ENCODE measurements at regions not wholly inside any gene's neighbourhood (a gene's known extent, or its start where the extent isn't known, plus 50 kb on each side); places are given as distances from the start of the nearest gene placed in this dataset.
"Not testable (repeated sequence)": the region's sequence is repeated elsewhere in the genome, so short reads cannot be mapped to it uniquely, and the experiment has no call there.

DNA sequence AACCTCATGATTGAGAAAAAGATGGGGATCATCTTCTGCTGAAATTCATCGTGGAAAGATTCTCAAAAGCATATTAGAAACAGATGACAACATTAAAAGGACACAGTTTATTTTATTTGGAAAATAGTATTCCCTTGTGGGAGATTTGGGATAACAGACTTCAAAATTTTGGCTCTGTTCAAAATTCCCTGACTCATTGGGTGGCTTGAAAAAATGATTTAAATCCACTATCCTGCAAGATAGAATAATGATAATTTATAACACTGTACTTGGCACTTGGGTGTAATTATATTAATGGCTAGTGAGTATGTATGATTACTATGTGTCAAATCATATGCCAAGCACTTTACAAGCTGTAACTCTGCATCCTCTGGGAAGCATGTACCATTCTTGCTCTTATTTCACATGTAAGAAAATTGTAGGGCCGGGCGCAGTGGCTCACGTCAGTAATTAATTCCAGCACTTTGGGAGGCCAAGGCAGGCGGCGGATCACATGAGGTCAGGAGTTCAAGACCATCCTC lies 128.8 kb downstream of the LMNTD1 start:
- DNase-seq, result no peak

DNA sequence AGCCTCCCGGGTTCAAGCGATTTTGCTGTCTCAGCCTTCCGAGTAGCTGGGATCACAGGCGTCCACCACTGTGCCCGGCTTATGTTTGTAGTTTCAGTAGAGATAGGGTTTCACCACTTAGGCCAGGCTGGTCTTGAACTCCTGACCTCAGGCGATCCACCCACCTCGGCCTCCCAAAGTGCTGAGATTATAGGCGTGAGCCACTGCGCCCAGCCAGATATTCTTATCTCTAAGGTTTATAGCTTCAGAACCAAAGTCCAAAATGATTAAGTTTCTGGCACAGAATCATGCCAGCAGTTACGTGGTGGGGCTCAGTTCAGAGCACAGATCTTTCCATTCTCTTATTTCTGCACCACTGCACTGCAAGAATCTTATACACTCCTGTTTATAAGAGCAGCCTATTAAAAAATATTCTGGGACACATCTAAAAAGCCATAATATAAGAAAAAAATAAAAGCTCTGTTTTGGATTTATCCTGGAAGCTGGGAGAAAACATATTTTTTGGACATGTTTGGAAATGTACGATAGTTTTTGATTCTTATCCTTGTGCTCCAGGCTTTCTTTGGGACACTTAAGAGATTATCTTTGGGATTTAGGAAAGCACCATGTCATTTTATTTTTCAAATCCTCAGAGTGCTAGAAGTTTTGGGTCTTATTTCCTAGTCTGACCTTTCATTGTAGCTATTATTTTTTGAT lies 129.6 kb downstream of the LMNTD1 start:
- DNase-seq, result no peak

DNA sequence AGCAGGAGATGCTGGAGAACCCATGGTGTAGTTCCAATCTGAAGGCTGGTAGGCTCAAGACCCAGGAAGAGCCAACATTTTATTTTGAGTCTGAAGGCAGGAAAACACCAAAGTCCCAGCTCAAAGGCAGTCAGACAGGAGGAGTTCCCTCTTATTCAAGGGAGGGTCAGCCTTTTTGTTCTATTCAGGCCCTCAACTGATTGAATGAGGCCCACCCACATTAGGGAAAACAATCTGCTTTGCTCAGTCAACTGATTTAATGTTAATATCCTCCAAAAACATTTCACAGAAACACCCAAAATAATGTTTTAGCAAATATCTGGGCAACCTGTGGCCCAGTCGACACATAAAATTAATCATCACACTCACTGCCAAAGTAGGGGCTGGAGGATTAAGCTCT lies 130.8 kb downstream of the LMNTD1 start:
- DNase-seq, result no peak

DNA sequence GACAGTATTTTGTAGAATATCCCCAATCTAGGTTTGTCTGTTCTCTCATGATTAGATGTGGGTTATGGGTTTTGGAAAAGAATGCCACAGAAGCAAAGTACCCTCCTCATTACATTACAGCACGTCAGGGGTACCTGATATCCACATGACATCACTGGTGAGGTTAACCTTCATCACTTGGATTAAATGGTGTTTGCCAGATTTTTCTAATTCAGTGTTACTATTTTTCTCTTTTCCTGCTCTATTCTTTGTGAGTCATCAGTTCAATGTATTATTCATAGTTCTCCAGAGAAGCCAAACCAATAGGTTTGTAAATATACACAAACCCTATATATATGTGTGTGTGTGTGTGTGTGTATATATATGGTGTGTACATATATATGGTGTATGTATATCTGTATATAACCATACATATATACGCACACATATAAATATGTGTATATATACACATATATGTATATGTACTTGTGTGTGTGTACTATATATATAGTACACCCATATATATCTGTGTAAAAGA lies 131.4 kb downstream of the LMNTD1 start:
- DNase-seq, result no peak

DNA sequence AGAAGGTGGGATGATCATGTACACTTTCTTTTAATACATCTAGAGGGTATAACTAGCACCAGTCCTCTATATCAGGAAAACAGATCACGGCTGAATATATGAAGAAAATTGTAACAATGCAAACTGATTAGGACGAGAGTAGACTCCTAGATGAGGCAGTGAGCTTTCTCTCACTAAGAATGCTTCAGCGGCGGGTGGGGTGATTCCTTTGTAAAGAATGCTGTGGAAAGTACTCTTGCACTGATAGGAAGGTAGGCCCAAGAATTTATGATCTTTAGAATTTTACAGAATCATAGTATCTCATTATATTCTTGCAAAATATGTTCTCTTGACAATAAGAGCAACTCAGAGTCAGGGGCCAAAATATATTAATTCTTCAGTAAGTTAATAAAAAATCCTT lies 133.0 kb downstream of the LMNTD1 start:
- DNase-seq, result no peak

DNA sequence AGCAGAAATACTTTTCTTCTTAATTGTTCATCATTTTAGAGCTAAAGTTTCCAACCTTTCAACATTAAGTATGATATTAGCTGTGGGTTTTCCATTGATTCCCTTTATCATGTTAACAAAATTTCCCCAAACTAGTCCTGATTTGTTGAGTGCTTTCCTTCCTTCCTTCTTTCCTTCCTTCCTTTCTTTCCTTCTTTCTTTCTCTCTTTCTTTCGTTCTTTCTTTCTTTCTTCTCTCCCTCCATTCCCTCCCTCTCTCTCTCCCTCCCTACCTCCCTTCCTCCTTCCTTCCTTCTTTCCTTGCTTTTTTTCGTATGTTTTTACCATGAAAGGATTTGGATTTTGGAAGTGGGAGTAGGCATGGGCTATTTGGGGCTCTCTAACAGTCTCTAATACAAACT lies 133.5 kb downstream of the LMNTD1 start:
- DNase-seq, result no peak

DNA sequence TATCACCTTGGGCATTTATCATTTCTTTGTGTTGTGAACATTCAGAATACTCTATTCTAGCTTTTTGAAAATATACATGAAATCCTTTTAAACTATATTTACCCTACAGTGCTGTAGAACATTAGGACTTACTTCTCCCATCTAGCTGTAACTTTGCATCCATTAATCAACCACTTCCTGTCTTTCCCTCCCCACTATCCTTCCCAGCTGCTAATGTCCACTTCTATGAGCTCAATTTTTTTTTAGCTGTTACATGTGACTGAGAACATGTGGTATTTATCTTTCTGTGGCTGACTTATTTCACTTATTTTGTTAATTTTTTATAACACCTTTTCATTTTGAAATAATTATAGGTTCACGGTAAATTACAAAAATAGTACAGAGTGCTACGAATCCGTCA lies 136.0 kb downstream of the LMNTD1 start:
- DNase-seq, result no peak

DNA sequence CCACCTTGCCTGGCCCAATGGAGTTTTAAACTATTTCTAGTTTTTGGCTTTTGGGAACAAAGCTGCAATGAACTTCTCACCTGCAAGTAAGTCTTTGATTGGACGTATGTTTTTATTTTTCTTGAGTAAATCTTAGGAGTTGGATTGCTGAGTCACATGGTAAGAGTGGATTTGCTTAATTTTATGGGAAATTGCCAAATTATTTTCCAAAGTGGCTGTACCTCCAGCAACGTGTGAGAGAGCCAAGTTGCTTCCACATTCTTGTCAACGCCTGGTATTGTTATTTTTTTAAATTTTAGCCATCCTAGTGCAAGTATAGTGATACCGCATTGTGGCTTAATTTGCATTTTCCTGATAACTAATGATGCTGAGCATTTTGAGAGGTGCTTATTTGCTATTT lies 136.6 kb downstream of the LMNTD1 start:
- no peak for DNase-seq

DNA sequence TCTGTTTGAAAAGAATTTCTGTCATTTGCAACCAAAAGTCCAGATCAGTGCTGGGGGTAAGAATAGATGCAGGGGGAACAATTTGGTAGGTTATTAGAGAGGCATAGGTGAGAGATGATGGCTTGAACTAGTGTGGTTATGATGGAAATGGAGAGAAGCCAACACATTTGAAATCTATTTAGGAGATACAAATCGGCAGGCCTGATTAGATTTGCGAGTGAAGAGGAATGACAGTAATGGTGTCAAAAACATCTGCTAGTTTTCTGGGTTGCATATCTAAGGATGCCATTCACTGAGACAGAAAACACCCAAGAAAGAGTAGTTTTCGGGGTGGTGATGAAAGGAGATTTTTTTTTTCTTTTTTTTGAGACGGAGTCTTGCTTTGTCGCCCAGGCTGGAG lies 138.1 kb downstream of the LMNTD1 start:
- no peak for DNase-seq

DNA sequence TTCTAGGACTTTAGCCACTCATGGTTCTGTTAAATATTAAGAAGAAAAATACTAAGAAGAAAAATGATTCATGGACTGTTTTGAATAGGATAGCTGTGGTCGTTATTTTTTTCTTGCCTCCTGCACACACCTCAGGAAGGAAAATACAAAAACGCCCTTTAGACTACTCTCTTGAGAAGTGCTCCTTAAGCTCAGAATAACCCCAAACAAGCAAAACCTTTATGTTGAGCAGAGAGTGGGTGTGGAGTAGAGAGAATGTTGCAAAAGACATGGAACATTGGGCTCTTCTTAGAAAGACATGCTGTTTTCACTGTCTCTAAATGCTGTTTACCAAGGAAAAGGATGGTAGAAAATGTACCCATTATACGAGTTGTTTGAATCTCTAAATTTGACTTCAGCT lies 140.3 kb downstream of the LMNTD1 start:
- DNase-seq, result no peak

DNA sequence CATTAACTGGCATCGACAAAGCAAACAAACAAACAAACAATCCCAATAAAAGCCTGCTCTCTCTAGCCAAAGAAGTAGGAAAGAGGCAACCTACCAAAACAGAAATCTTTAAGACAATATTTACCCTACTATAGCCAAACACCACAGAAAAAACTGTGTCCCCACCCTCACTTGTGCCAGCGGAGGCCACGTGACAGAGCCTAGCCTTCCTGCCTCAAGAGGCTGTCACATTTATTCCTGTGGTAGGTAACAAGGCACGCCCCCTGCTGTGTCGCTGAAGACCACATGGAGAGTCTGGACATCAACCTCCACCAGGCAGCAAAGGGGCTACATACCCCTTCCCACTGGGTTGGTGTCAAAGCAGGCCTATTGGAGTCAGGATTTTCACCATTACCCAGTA lies 148.1 kb downstream of the LMNTD1 start:
- DNase-seq, result no peak

DNA sequence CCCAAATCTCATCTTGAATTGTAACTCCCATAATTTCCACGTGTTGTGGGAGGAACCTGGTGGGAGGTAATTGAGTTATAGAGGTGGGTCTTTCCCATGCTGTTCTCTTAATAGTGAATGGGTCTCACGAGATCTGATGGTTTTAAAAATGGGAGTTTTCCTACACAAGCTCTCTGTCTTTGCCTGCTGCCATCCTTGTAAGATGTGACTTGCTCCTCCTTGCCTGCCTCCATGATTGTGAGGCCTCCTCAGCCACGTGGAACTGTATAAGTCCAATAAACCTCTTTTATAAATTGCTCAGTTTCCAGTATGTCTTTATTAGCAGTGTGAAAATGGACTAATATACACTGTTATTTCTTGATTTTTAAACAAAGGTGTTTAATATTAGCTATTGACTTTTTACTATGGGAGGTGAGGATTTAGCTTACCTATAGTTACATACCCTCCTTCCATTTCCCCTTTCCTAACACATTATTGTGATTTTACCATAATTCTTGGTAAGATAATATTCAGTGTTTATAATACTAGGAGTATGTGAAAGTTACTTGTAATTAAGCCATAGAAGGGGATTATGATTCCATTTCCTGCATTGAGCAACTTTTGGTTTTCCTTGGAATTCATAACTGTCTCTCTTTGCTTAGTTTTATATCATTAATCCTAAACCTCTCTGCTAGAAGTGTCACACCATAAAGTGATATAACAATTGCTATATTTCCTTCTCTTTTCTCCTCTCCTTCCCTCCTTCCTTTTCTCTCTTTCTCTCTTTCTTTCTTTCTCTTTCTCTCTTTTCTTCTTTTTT lies 151.0 kb upstream of the KRAS start:
- no peak for DNase-seq

DNA sequence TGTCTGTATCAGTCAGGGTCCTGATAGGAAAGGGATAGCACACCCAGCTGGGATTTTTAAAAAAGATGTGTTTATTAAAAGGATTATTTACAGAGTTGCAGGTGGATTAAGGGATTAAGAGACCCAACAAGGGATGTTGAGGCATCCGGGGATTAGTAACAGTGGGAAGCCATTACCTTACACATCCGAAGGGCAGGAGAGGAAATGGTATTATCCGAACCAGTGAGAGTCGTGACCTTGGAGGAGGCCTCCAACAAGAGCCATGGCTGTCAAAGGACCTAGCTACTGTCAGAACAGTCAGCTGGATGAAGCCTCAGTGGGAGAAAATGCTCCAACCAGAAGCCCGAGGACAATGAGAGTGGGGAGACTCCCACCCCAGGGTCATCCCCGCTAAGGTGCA lies 146.3 kb upstream of the KRAS start:
- DNase-seq, result no peak

DNA sequence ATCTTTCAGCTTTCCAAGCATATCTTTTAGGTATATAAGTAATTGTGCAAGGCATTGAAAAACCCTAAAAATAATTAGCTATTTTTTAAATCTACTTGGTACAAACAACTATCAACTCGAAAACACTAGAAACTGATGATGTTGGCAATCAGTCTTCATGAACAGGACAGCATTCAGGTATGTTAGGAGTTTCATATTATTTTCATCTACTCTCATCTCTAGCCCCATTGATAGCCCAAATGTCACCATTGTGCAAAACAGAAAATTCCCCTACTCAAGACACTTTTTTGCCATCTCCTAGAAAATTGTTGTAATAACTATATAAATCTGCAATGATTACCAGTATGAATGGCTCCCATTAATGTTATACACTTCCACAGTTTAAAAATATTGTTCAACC lies 144.5 kb upstream of the KRAS start:
- DNase-seq, result no peak

DNA sequence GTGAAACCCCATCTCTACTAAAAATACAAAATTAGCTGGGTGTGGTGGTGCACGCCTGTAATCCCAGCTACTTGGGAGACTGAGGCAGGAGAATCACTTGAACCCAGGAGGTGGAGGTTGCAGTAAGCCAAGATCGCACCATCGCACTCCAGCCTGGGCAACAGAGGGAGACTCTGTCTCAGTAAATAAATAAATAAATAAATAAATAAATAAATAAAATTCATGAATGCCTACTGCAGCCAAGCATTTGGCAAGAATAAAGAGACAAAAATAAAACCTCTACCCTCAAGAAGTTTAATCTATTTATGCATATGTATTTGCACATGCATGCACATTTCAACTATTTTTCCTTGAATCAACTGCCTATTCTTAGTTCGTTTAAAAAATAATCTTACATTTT lies 144.0 kb upstream of the KRAS start:
- DNase-seq, result not testable (repeated sequence)

DNA sequence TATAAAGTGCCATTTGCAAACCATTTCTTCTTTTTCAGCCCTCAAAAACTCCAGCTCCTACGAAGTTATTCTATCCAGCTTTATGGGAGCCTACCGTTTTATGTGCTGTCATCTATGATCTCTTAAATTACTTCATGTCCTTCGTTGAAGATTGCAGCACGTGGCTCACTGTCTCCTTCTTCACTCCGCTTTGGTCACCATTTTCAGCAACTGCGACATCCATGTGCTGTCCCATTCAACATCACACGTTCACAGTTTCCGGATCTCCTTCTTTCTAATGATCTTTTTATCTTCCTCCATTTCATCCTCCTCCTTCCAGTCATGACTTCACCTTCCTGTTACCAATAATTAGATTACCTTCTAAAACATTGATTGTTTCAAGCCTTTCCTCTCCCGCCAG lies 143.3 kb upstream of the KRAS start:
- no peak for DNase-seq

DNA sequence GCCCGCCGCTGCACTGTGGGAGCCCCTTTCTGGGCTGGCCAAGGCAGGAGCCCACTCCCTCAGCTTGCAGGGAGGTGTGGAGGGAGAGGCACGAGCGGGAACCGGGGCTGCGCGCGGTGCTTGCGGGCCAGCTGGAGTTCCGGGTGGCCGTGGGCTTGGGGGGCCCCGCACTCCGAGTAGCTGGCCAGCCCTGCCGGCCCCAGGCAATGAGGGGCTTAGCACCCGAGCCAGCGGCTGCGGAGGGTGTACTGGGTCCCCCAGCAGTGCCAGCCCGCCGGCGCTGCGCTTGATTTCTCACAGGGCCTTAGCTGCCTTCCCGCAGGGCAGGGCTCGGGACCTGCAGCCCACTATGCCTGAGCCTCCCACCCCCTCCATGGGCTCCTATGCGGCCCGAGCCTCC lies 140.6 kb upstream of the KRAS start:
- not testable (repeated sequence) for DNase-seq

DNA sequence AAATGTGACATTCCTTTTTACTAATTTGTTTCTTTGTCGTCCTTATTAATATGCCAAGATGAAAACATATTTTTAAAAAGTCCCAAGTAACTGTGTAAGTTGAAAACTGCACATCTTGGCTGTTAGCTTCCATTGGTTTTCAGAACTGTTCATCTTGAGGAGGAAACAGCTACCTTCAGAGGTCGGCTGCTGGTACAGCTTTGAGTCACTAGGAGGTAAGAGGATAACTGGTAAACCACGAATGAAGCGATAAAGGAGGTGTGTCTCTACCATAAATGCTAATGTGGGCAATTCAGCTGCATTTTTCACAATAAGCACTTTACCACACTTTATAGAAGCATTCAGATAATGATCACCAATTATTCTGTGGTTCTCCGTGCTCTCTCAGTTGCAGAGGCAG lies 137.5 kb upstream of the KRAS start:
- no peak for DNase-seq

DNA sequence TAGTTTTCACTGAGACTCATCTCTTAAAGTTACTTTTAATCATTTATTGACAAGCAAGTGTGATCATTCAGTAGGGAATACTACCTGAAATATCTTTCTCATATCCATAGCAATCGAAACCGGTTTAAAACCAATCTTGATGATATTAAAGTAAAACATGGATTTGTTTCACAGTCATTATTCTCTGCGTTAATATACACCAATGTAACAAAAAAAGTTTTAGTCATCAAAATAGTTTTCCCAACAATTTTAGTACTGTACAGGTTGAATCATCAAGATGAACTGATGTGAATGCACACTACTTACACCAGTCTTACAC lies 137.0 kb upstream of the KRAS start:
- no peak for DNase-seq

DNA sequence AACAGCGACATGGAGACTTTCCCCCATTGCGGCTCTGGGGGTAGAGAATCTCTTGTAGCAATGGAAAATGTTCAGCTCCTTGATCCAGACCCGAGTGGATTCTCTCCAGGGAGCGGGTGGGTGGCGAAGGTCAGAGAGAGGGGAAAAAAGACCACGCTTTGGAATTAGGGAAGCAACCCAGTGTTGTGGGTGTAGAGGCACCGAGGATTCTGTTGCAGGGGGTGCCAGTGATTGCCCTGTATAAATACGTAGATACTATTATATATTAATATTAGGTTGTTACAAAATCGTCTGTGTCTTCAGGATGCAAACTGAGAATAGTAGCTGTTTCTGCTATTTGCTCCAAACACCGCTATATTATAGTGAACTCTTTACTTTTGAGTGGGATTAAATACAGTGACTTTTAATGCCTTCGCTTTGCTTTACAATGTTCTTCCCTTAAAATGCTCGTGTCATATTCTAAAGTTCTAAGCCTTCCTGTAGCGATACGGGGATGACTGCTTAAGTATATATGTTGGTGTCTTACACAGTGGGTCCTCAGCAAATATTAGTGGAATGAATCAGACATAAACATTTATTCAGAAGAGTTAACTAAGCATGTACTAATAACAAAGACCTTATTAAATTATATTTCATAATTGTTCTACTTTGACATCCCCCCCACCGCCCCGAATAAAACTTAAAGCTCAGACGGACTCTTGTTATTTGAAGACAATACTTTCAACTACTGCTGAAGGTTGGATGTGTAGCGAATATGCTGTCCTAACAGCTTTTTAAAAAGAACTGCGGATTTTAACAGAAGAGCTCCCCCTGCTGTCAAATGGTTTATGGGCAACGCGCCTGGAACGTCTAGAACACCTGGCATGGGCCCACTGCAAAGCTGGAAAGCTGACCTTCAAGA lies 136.4 kb upstream of the KRAS start:
- peak; percentile 34 for DNase-seq

DNA sequence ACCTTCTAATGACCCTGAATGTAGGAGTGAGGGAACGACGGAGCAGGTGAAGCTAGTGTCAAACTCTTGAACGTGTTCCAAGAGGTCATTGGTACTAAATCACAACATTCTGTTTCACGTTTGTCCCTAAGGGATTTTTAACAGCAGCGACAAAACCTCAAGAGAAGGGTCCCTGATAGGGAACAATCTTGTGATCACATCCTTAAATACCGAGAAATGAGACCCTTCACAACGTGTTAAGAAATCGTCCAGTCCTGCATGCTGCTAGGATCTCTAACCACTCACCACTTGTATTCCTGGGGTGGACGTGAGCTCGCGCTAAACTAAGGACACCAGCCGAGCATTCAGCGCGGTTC lies 134.1 kb upstream of the KRAS start:
- DNase-seq, result no peak

DNA sequence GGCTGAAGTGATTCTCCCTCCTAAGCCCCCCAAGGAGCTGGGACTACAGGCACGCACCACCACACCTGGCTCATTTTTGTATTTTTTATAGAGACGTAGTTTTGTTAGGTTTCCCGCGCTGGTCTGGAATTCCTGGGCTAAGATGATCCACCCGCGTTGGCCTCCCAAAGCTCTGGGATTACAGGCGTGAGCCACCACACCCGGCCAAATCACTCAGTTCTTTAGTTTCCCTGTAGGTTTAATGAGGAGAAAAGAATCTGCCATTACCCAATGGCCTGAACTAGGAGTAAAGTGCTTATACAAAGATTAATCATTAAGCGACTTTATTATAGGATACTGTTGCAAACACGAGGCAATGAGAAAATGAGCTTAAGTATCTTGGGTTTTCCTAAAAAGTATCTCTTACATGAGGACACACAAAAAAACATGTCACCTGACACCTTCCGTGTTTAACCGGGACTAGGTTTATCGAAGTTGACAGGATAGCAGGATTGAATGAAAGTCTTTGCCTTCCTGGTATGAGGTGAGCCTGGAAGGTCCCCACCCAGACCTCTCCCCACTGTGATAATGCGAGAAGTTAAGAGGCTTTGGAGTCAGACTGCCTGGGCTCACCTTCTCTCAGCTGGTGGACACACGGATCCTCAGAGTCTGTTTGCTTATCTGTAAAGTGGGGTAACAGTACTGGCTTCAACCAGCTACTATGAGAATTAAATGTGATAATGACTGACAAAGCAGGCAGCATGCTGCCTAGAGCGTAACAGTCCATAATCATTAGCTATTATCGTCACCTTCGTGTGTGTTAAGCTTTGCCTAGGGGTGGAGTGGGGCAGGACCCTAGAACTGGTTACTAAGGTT lies 133.5 kb upstream of the KRAS start:
- DNase-seq, result no peak

All from DMS 273 treated with DMSO at 0.1 percent for 48 hours (cell line).